H9 (cell line): ENCODE measurements at regions not wholly inside any gene's neighbourhood (a gene's known extent, or its start where the extent isn't known, plus 50 kb on each side); places are given as distances from the start of the nearest gene placed in this dataset.

Source experiments
- DNase-seq: peaks from one replicate; pipeline ENCODE4 v3.0.0-alpha.2; 2017
- H2AFZ ChIP-seq: one replicate; pipeline ENCODE4 v1.6.1; 2013; ENCODE audit warnings: mild to moderate bottlenecking, low read length, control low read depth, moderate library complexity
- H2AK5ac ChIP-seq: 2 replicates; pipeline ENCODE4 v1.6.1; 2013; ENCODE audit warnings: low read length, control low read depth, mixed read lengths; ENCODE audit not compliant: insufficient read length
- H2BK120ac ChIP-seq: one replicate; pipeline ENCODE4 v1.6.1; 2013; ENCODE audit warnings: low read depth, mild to moderate bottlenecking, low read length, control low read depth, inconsistent platforms; ENCODE audit not compliant: poor library complexity, severe bottlenecking
- H2BK12ac ChIP-seq: 2 replicates; pipeline ENCODE4 v1.6.1; 2013; ENCODE audit warnings: low read length, control low read depth, mixed read lengths, low read depth; ENCODE audit not compliant: insufficient read length
- H2BK15ac ChIP-seq: 2 replicates; pipeline ENCODE4 v1.6.1; 2013; ENCODE audit warnings: low read depth, low read length, control low read depth
- H2BK20ac ChIP-seq: one replicate; pipeline ENCODE4 v1.6.1; 2013; ENCODE audit warnings: low read depth, mild to moderate bottlenecking, low read length, control low read depth, inconsistent platforms; ENCODE audit not compliant: poor library complexity, severe bottlenecking
- H2BK5ac ChIP-seq: 2 replicates; pipeline ENCODE4 v1.6.1; 2013; ENCODE audit warnings: low read length, control low read depth, mixed read lengths; ENCODE audit not compliant: insufficient read length
- H3K14ac ChIP-seq: 2 replicates; pipeline ENCODE4 v1.6.1; 2013; ENCODE audit warnings: low read length, control low read depth; ENCODE audit not compliant: insufficient read depth
- H3K18ac ChIP-seq: 2 replicates; pipeline ENCODE4 v1.6.1; 2013; ENCODE audit warnings: low read depth, mild to moderate bottlenecking, mixed read lengths, low read length, control low read depth; ENCODE audit not compliant: insufficient read length
- H3K23ac ChIP-seq: 2 replicates; pipeline ENCODE4 v1.6.1; 2013; ENCODE audit warnings: low read length, control low read depth, mixed read lengths, low read depth; ENCODE audit not compliant: insufficient read length
- H3K23me2 ChIP-seq: 2 replicates; pipeline ENCODE4 v1.6.1; 2013; ENCODE audit warnings: low read depth, mild to moderate bottlenecking, mixed read lengths, low read length, control low read depth; ENCODE audit not compliant: insufficient read length, poor library complexity, severe bottlenecking
- H3K27ac ChIP-seq: 2 replicates; pipeline ENCODE4 v1.5.1; 2013; ENCODE audit warnings: low read length, control low read depth, mixed read lengths, low read depth; ENCODE audit not compliant: insufficient read length
- H3K27me3 ChIP-seq: 2 replicates; pipeline ENCODE4 v1.6.1; 2013; ENCODE audit warnings: low read length, control low read depth, inconsistent platforms; ENCODE audit not compliant: insufficient read depth
- H3K4ac ChIP-seq: 2 replicates; pipeline ENCODE4 v1.6.1; 2013; ENCODE audit warnings: low read depth, mild to moderate bottlenecking, control low read depth, inconsistent platforms, low read length, moderate library complexity
- H3K4me1 ChIP-seq: 2 replicates; pipeline ENCODE4 v1.6.1; 2013; ENCODE audit warnings: low read length, control low read depth, inconsistent platforms; ENCODE audit not compliant: insufficient read depth
- H3K4me2 ChIP-seq: 2 replicates; pipeline ENCODE4 v1.6.1; 2013; ENCODE audit warnings: low read length, control low read depth, mixed read lengths; ENCODE audit not compliant: insufficient read length, insufficient read depth
- H3K56ac ChIP-seq: 2 replicates; pipeline ENCODE4 v1.6.1; 2013; ENCODE audit warnings: low read depth, mild to moderate bottlenecking, mixed read lengths, low read length, control low read depth; ENCODE audit not compliant: insufficient read length
- H3K79me1 ChIP-seq: 2 replicates; pipeline ENCODE4 v1.6.1; 2013; ENCODE audit warnings: low read depth, mild to moderate bottlenecking, moderate library complexity, low read length, control low read depth, inconsistent platforms; ENCODE audit not compliant: insufficient read depth, poor library complexity, severe bottlenecking
- H3K79me2 ChIP-seq: 2 replicates; pipeline ENCODE4 v1.6.1; 2013; ENCODE audit warnings: low read length, control low read depth, inconsistent platforms; ENCODE audit not compliant: insufficient read depth
- H3K9ac ChIP-seq: 2 replicates; pipeline ENCODE4 v1.6.1; 2013; ENCODE audit warnings: low read length, control low read depth, mixed read lengths; ENCODE audit not compliant: insufficient read length; ENCODE audit errors: extremely low read depth
- H3K9me3 ChIP-seq: one replicate; pipeline ENCODE4 v1.6.1; 2013; ENCODE audit warnings: low read depth, low read length, inconsistent platforms; ENCODE audit not compliant: control insufficient read depth
- H3T11ph ChIP-seq: one replicate; pipeline ENCODE4 v1.6.1; 2013; ENCODE audit warnings: mild to moderate bottlenecking, low read length, control low read depth, inconsistent platforms
- H4K20me1 ChIP-seq: one replicate; pipeline ENCODE4 v1.6.1; 2013; ENCODE audit not compliant: control insufficient read depth, insufficient read length, insufficient read depth
- H4K5ac ChIP-seq: 2 replicates; pipeline ENCODE4 v1.6.1; 2013; ENCODE audit warnings: low read depth, mild to moderate bottlenecking, mixed read lengths, low read length, control low read depth; ENCODE audit not compliant: insufficient read length
- H4K8ac ChIP-seq: replicated peaks from 2 replicates; pipeline ENCODE4 v1.6.1; 2013; ENCODE audit warnings: low read length, control low read depth, mixed read lengths, low read depth; ENCODE audit not compliant: insufficient read length
- H4K91ac ChIP-seq: 2 replicates; pipeline ENCODE4 v1.6.1; 2013; ENCODE audit warnings: low read depth, mild to moderate bottlenecking, moderate library complexity, mixed read lengths, low read length, control low read depth; ENCODE audit not compliant: insufficient read length
- H3K27ac Mint-ChIP-seq, 3 experiments: 2 replicates in 2 of 3; 3 replicates in 1 of 3; pipeline ENCODE4 v1.8.0; 2020 to 2021; ENCODE audit warnings: mixed read lengths in 3 of 3, mild to moderate bottlenecking in 1 of 3, moderate library complexity in 1 of 3
- H3K27me3 Mint-ChIP-seq: 2 replicates; pipeline ENCODE4 v1.8.0; 2021; ENCODE audit warnings: low read depth, mild to moderate bottlenecking, moderate library complexity, mixed read lengths
- H3K36me3 Mint-ChIP-seq, 3 experiments: 2 replicates in 2 of 3; 3 replicates in 1 of 3; pipeline ENCODE4 v1.8.0; 2020 to 2021; ENCODE audit warnings: low read depth in 3 of 3, mixed read lengths in 3 of 3; ENCODE audit not compliant: insufficient read depth in 1 of 3
- H3K4me1 Mint-ChIP-seq, 2 experiments: 2 replicates each; pipeline ENCODE4 v1.8.0; 2020; ENCODE audit warnings: mixed read lengths in 2 of 2
- H3K4me3 Mint-ChIP-seq, 2 experiments: 2 replicates in 1 of 2; 3 replicates in 1 of 2; pipeline ENCODE4 v1.8.0; 2020 to 2021; ENCODE audit warnings: mild to moderate bottlenecking in 2 of 2, mixed read lengths in 2 of 2, moderate library complexity in 1 of 2
- H3K9me3 Mint-ChIP-seq, 2 experiments: 2 replicates in 1 of 2; 3 replicates in 1 of 2; pipeline ENCODE4 v1.8.0; 2020; ENCODE audit warnings: mild to moderate bottlenecking in 2 of 2, mixed read lengths in 2 of 2, moderate library complexity in 1 of 2
- WGBS: extraction: QIAGEN DNeasy Blood & Tissue Kit; methylation state at CpG from one replicate; pipeline ENCODE4 v1.1.7; 2013; ENCODE audit warnings: missing lambda C conversion rate, low lambda C conversion rate, mixed read lengths; ENCODE audit not compliant: insufficient read length; ENCODE audit errors: extremely low coverage; 5-methylcytosine and 5-hydroxymethylcytosine counted together
- TF ChIP-seq, protein P1 (sequence below): fragments of 200-600 bp; sonication (generic); conservative IDR thresholded peaks from 3 replicates; pipeline ENCODE4 v1.8.0; 2021; ENCODE audit warnings: antibody characterized with exemption, mild to moderate bottlenecking

DNA sequence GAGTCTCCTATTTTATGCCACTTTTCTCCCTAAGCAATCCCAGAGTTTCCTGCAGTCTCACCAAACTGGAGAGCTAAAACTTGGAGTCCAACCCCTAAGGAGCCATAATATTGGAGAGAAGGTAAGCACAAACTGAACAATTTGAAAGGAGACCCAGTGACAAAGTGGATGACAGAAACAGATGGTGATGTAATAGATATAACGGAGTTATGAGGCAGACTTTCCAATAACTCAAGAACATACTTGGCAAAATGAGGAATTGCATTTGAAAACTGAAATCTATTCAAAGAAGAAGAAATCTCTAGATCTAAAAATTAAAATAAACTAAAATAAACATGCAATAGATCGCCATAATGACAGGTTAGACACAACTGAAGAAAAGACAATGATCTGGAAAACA is 200.9 kb upstream of the MIR17HG start:
- Histone ChIP-seq H3K23ac (no peak overlapping the region), H3K27ac (no peak overlapping the region), H3K79me1 (no peaks in the 10 kb centered on the region), H3K4me1 (no peaks in the 10 kb centered on the region), H4K5ac (no peak overlapping the region), H3K14ac (no peak overlapping the region), H2BK120ac (no peak overlapping the region), H2BK12ac (no peak overlapping the region), H3K27me3 (no peaks in the 10 kb centered on the region), H3K79me2 (no peaks in the 10 kb centered on the region), H3K23me2 (no peaks in the 10 kb centered on the region), H3K9me3 (no peaks in the 10 kb centered on the region), H3K18ac (no peak overlapping the region), H2BK15ac (no peak overlapping the region), H4K91ac (no peak overlapping the region), H3K4ac (no peak overlapping the region), H4K20me1 (no peaks in the 10 kb centered on the region), H2AFZ (no peak overlapping the region), H2BK5ac (no peak overlapping the region), H3T11ph (no peak overlapping the region), H3K56ac (no peak overlapping the region), H2BK20ac (no peak overlapping the region), H4K8ac (no peak overlapping the region), H3K9ac (no peak overlapping the region), H2AK5ac (no peak overlapping the region), H3K4me2 (no peak overlapping the region)
- no peaks in the 10 kb centered on the region for H3K4me1 Mint-ChIP-seq
- no peaks in the 10 kb centered on the region for H3K9me3 Mint-ChIP-seq
- no CpG with 5 or more reads among the region's 2 CpGs for WGBS
- no peak overlapping the region for H3K4me3 Mint-ChIP-seq
- no peak overlapping the region for H3K27ac Mint-ChIP-seq
- TF ChIP-seq, protein P1, sequence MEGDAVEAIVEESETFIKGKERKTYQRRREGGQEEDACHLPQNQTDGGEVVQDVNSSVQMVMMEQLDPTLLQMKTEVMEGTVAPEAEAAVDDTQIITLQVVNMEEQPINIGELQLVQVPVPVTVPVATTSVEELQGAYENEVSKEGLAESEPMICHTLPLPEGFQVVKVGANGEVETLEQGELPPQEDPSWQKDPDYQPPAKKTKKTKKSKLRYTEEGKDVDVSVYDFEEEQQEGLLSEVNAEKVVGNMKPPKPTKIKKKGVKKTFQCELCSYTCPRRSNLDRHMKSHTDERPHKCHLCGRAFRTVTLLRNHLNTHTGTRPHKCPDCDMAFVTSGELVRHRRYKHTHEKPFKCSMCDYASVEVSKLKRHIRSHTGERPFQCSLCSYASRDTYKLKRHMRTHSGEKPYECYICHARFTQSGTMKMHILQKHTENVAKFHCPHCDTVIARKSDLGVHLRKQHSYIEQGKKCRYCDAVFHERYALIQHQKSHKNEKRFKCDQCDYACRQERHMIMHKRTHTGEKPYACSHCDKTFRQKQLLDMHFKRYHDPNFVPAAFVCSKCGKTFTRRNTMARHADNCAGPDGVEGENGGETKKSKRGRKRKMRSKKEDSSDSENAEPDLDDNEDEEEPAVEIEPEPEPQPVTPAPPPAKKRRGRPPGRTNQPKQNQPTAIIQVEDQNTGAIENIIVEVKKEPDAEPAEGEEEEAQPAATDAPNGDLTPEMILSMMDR: no peak
- no peaks in the 10 kb centered on the region for H3K27me3 Mint-ChIP-seq
- no peaks in the 10 kb centered on the region for H3K36me3 Mint-ChIP-seq
- no peak for DNase-seq
